Stomach smooth muscle (tissue), 2 donors: ENCODE measurements at regions not wholly inside any gene's neighbourhood (a gene's known extent, or its start where the extent isn't known, plus 50 kb on each side); places are given as distances from the start of the nearest gene placed in this dataset.

Source experiments
- H3K27ac ChIP-seq: one replicate; pipeline ENCODE4 v1.7.0; 2013; ENCODE audit warnings: mild to moderate bottlenecking, low read length, inconsistent platforms
- H3K27me3 ChIP-seq, 2 donors: one replicate each; pipeline ENCODE4 v1.7.0; 2013; ENCODE audit warnings: low read length in 2 of 2; ENCODE audit not compliant: insufficient read depth in 2 of 2, control insufficient read depth in 1 of 2
- H3K36me3 ChIP-seq, 2 donors: one replicate each; pipeline ENCODE4 v1.7.0; 2013; ENCODE audit warnings: low read length in 2 of 2; ENCODE audit not compliant: control insufficient read depth in 2 of 2, insufficient read depth in 2 of 2
- H3K4me1 ChIP-seq: one replicate; pipeline ENCODE4 v1.7.0; 2013; ENCODE audit warnings: low read length; ENCODE audit not compliant: control insufficient read depth, insufficient read depth
- H3K4me3 ChIP-seq, 2 donors: one replicate each; pipeline ENCODE4 v1.7.0; 2013; ENCODE audit warnings: low read length in 2 of 2
- H3K9ac ChIP-seq, 2 donors: one replicate each; pipeline ENCODE4 v1.7.0; 2013; ENCODE audit warnings: low read length in 2 of 2, mild to moderate bottlenecking in 1 of 2
- H3K9me3 ChIP-seq, 2 donors: one replicate each; pipeline ENCODE4 v1.7.0; 2013; ENCODE audit warnings: low read length in 2 of 2; ENCODE audit not compliant: control insufficient read depth in 2 of 2
- donor health status: healthy.
- donor health status: Pancreatic carcinoma.

- Histone ChIP-seq H3K9ac (no peak overlapping the region), H3K27me3 (no peaks in the 10 kb centered on the region)
Measured at GRCh38 chr13:37409756-37410155, 188.8 kb downstream of the POSTN start.

GRCh38 chr13:37407156-37407555 is 191.4 kb downstream of the POSTN start:
- Histone ChIP-seq H3K27ac (no peak overlapping the region), H3K4me3 (no peak overlapping the region), H3K36me3 (no peaks in the 10 kb centered on the region), H3K4me1 (no peaks in the 10 kb centered on the region), H3K9ac (no peak overlapping the region), H3K9me3 (no peaks in the 10 kb centered on the region), H3K27me3 (no peaks in the 10 kb centered on the region)

More at GRCh38 chr13:37409756-37410155, 188.8 kb downstream of the POSTN start:
- no peak overlapping the region for H3K27ac ChIP-seq
- no peak overlapping the region for H3K4me3 ChIP-seq
- H3K4me1 ChIP-seq, result no peaks in the 10 kb centered on the region
- H3K36me3 ChIP-seq, result no peaks in the 10 kb centered on the region
- no peaks in the 10 kb centered on the region for H3K9me3 ChIP-seq

GRCh38 chr13:37406031-37406430 is 192.5 kb downstream of the POSTN start:
- H3K9ac ChIP-seq, result no peak overlapping the region
- H3K4me3 ChIP-seq, result no peak overlapping the region
- H3K27me3 ChIP-seq, result no peaks in the 10 kb centered on the region
- H3K4me1 ChIP-seq, result no peaks in the 10 kb centered on the region
- H3K9me3 ChIP-seq, result peaks cover 0 to 2% of the 10 kb centered on the region in 2 donors
- H3K27ac ChIP-seq, result no peak overlapping the region
- no peaks in the 10 kb centered on the region for H3K36me3 ChIP-seq

GRCh38 chr13:37403776-37404527 is 194.6 kb downstream of the POSTN start:
- no peaks in the 10 kb centered on the region for H3K4me1 ChIP-seq
- H3K36me3 ChIP-seq, result no peaks in the 10 kb centered on the region
- no peak overlapping the region for H3K9ac ChIP-seq
- H3K4me3 ChIP-seq, result no peak overlapping the region
- peaks cover 0 to 2% of the 10 kb centered on the region in 2 donors for H3K9me3 ChIP-seq
- H3K27ac ChIP-seq, result no peak overlapping the region
- H3K27me3 ChIP-seq, result no peaks in the 10 kb centered on the region

GRCh38 chr13:37401721-37402120 is 196.8 kb downstream of the POSTN start:
- no peaks in the 10 kb centered on the region for H3K4me1 ChIP-seq
- no peaks in the 10 kb centered on the region for H3K27me3 ChIP-seq
- H3K36me3 ChIP-seq, result no peaks in the 10 kb centered on the region
- H3K4me3 ChIP-seq, result no peak overlapping the region
- H3K9ac ChIP-seq, result no peak overlapping the region
- no peak overlapping the region for H3K27ac ChIP-seq
- H3K9me3 ChIP-seq, result peaks cover 0 to 2% of the 10 kb centered on the region in 2 donors

GRCh38 chr13:37397535-37397934 is 201.0 kb downstream of the POSTN start:
- no peaks in the 10 kb centered on the region for H3K4me1 ChIP-seq

GRCh38 chr13:37395544-37395943 is 203.0 kb downstream of the POSTN start:
- H3K4me1 ChIP-seq, result no peaks in the 10 kb centered on the region
- no peak overlapping the region for H3K9ac ChIP-seq
- H3K36me3 ChIP-seq, result no peaks in the 10 kb centered on the region
- H3K27me3 ChIP-seq, result no peaks in the 10 kb centered on the region
- H3K27ac ChIP-seq, result no peak overlapping the region
- H3K4me3 ChIP-seq, result no peak overlapping the region
- H3K9me3 ChIP-seq, result peaks cover 0 to 3% of the 10 kb centered on the region in 2 donors

More at GRCh38 chr13:37397535-37397934, 201.0 kb downstream of the POSTN start:
- H3K4me3 ChIP-seq, result no peak overlapping the region
- H3K27ac ChIP-seq, result no peak overlapping the region
- no peak overlapping the region for H3K9ac ChIP-seq
- no peaks in the 10 kb centered on the region for H3K36me3 ChIP-seq
- peaks cover 0 to 5% of the 10 kb centered on the region in 2 donors for H3K9me3 ChIP-seq
- no peaks in the 10 kb centered on the region for H3K27me3 ChIP-seq

GRCh38 chr13:37392389-37392788 is 206.2 kb downstream of the POSTN start:
- no peak overlapping the region for H3K9ac ChIP-seq
- H3K27me3 ChIP-seq, result no peaks in the 10 kb centered on the region
- H3K36me3 ChIP-seq, result no peaks in the 10 kb centered on the region
- H3K9me3 ChIP-seq, result peaks cover 0 to 3% of the 10 kb centered on the region in 2 donors
- H3K4me3 ChIP-seq, result no peak overlapping the region
- H3K27ac ChIP-seq, result no peak overlapping the region
- H3K4me1 ChIP-seq, result no peaks in the 10 kb centered on the region

- H3K9me3 ChIP-seq, result peaks cover 0 to 3% of the 10 kb centered on the region in 2 donors
- no peaks in the 10 kb centered on the region for H3K36me3 ChIP-seq
- no peak overlapping the region for H3K4me3 ChIP-seq
- H3K27ac ChIP-seq, result no peak overlapping the region
- no peaks in the 10 kb centered on the region for H3K27me3 ChIP-seq
- no peak overlapping the region for H3K9ac ChIP-seq
- no peaks in the 10 kb centered on the region for H3K4me1 ChIP-seq
Measured at GRCh38 chr13:37390735-37391134, 207.8 kb downstream of the POSTN start.

GRCh38 chr13:37385956-37386670 is 212.5 kb downstream of the POSTN start:
- Histone ChIP-seq H3K36me3 (no peaks in the 10 kb centered on the region), H3K4me1 (no peaks in the 10 kb centered on the region), H3K27me3 (no peaks in the 10 kb centered on the region), H3K4me3 (no peak overlapping the region), H3K9ac (no peak overlapping the region), H3K9me3 (no peaks in the 10 kb centered on the region), H3K27ac (no peak overlapping the region)

GRCh38 chr13:37385248-37385647 is 213.3 kb downstream of the POSTN start:
- Histone ChIP-seq H3K27me3 (no peaks in the 10 kb centered on the region), H3K4me3 (no peak overlapping the region), H3K9ac (no peak overlapping the region), H3K36me3 (no peaks in the 10 kb centered on the region), H3K27ac (no peak overlapping the region), H3K9me3 (no peaks in the 10 kb centered on the region), H3K4me1 (no peaks in the 10 kb centered on the region)
